Astrocyte (in vitro differentiated cells and primary cell): ENCODE measurements at regions not wholly inside any gene's neighbourhood (a gene's known extent, or its start where the extent isn't known, plus 50 kb on each side); places are given as distances from the start of the nearest gene placed in this dataset.

Experiments
- EZH2 ChIP-seq: IDR thresholded peaks from 2 replicates; pipeline ENCODE4 v1.6.1; 2012; ENCODE audit warnings: mild to moderate bottlenecking, low read length, inconsistent platforms; ENCODE audit not compliant: insufficient read depth
- TF ChIP-seq, protein P1 (sequence below): IDR thresholded peaks from 2 replicates; pipeline ENCODE4 v1.5.1; 2011; ENCODE audit warnings: low read depth, mild to moderate bottlenecking, inconsistent platforms, low read length, moderate library complexity; ENCODE audit not compliant: insufficient read depth

DNA sequence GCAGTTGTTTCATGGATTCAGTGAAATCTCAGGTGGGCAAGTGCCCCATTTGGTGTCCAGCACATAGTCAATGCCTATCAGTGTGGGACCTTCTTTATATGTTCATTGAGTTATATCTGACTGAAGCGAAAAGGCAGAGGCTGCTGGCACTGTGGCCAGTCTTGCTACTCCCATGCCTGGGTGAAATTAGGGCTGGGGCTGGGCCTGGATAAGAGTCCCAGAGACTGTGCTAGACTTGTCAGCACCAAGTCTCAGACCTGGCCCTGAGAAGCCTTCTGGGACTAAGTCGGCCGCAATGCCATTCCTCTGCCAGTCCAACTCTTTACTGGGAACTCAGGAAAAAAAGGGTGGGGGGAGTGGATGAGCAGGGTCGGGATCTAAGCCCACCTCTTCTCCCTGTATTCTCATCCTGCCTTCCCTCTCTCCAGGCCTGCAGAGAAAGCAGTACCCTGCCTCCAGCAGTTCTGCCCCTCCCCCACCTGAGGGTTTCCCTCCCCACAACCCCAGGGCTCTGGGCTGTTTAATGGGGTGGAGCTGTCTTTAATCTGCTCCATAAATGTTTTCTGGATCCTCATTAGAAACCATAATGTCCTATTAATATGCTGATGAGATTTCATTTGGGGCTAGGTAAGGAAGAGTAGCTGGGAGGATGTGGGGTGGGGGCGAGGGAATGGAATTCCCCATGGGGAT, 153.5 kb upstream of the PJA1 start:
- TF ChIP-seq, protein P1, sequence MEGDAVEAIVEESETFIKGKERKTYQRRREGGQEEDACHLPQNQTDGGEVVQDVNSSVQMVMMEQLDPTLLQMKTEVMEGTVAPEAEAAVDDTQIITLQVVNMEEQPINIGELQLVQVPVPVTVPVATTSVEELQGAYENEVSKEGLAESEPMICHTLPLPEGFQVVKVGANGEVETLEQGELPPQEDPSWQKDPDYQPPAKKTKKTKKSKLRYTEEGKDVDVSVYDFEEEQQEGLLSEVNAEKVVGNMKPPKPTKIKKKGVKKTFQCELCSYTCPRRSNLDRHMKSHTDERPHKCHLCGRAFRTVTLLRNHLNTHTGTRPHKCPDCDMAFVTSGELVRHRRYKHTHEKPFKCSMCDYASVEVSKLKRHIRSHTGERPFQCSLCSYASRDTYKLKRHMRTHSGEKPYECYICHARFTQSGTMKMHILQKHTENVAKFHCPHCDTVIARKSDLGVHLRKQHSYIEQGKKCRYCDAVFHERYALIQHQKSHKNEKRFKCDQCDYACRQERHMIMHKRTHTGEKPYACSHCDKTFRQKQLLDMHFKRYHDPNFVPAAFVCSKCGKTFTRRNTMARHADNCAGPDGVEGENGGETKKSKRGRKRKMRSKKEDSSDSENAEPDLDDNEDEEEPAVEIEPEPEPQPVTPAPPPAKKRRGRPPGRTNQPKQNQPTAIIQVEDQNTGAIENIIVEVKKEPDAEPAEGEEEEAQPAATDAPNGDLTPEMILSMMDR, result no peak
- TF ChIP-seq EZH2, result no peak
